ENCODE measurements at regions not wholly inside any gene's neighbourhood (a gene's known extent, or its start where the extent isn't known, plus 50 kb on each side); places are given as distances from the start of the nearest gene placed in this dataset.
"Not testable (repeated sequence)": the region's sequence is repeated elsewhere in the genome, so short reads cannot be mapped to it uniquely, and the experiment has no call there.

DNA sequence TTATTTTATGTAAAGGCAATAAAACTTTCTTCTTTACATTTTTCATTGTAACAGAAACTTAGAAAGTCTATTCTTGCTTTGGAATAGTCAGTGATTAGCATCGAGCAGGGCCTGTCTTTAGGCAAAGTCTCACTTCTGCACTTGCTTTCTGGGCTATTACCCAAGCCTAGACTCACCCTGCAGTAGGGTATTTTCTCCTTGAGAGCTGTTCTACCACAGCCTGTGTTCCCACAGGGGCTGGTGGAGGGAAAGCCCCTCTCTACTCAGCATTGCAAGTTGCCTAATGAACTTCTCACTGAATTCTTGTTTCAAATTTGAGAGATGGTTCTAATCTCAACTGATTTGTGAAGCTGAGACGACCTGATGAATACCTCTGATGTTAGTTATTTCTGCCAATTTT is 111.7 kb upstream of the KLHL14 start:
- DNase-seq (ENCODE audit: low read depth, low spot score) = no peak
- no peak overlapping the region for H3K27ac ChIP-seq

DNA sequence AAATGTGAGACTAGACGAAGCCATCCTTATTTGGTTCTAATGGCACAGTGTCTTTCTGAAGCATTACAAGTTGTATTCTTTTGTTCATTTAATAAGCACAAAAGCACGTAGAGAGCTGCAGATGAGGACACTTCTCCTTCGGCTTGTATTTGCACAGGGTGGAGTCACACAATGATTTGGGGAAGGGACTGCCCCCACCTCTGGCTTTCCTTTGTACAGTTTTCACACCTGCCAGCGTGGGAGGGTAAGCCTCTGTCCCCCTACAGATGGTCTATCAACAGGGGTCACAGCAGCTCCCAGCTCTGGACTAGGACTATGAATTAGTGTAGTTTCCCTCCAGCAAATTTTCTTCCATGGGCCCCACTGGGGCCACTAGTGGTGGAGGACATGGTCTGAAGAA is 108.2 kb upstream of the KLHL14 start:
- H3K27ac ChIP-seq = no peak overlapping the region
- DNase-seq (ENCODE audit: low read depth, low spot score) = no peak

DNA sequence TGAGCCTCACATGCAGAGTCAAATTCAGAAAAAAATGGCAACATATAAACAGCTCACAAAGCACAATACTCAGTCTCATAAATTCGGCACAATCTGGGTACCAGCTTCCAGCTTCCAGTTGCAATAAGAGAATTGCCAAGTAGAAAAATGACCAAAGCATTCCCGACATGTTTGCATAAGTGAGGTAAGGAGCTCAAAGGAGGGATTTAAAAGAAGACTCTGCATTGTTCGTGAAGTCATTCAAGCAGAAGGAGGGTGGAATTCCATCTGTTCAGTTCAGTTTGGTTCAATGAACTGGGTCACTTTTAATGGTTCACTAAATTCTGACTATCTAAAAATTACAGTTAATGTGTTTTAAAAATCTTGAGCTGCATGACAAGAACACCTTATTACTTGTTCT is 106.7 kb upstream of the KLHL14 start:
- no peak for DNase-seq (ENCODE audit: low read depth, low spot score)
- no peak overlapping the region for H3K27ac ChIP-seq

DNA sequence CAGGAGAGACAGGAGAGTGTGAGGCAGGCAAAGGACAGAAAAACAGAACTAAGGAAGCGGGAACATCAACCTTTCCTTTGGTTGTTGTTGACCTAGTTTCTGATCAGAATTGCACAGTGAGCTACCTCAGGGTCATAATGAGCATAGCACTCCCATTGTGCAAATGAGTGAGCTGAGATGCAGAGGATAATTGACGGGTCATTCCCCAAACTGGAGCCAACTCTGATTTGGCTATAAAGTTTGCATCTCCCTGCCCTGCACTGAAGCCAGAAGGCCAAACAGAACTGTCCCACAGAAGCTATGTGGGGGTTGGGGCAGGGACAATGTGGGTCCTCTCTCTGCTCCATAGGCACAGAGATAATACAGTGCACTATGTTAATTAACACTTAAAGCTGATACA is 105.6 kb upstream of the KLHL14 start:
- no peak overlapping the region for H3K27ac ChIP-seq
- DNase-seq (ENCODE audit: low read depth, low spot score) = no peak

DNA sequence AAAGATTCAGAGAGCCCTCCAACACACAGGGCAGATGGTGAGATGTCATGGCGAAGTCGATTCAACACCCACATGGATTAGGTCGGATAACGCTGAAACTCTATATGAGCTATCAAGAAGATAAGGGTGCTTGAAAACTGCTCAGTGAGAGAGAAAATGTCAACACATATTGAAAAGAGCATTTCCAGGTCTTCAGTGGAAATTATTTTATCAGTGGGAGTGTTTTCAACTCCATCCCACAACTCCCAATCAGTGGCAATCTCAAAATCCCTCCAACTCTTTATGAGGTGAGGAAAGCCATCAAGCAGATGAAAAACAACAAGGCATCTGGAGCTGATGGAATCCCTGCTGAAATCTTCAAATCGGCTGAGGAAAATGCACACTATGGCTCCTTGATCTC is 104.5 kb upstream of the KLHL14 start:
- no peak overlapping the region for H3K27ac ChIP-seq
- DNase-seq (ENCODE audit: low read depth, low spot score) = no peak

DNA sequence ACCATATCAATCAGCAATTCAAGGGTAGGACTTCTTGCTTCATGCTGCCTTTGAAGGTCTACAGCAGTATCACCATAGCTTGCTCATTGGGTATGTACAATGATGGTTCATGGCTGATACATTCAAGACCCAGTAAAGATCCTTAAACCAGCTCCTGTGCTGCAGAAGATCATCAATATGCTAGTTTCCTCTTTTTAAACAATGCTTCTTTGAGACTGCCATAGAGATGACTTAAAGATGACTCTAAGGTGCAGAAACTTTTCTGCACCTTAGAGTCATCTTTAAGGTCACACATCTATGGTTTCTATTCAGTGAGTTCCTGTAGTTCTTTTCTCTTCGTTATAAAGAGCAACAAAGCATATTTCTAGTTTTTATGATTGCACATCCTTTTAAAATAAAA is 102.8 kb upstream of the KLHL14 start:
- no peak for DNase-seq (ENCODE audit: low read depth, low spot score)
- H3K27ac ChIP-seq = no peak overlapping the region

DNA sequence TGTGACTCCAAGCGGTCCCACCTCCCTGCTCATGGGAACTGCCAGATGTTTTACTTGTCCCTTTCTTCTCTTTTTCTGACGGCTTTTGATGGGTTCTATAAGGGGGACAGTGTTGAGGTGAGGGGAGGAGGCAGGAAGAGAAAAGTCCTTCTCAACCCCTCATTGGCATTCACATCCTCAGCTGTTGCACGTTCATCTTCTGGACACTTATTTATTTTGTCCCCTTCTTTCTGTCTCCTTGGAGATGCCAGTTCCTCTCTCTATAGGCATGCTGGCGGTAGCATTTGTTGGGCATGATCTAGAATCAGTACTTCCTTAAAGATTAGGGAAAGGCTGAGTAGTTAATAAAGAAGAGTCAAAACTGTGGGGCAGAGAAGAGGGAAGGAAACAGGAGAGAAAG is 99.0 kb upstream of the KLHL14 start:
- DNase-seq (ENCODE audit: low read depth, low spot score) = no peak
- no peak overlapping the region for H3K27ac ChIP-seq

DNA sequence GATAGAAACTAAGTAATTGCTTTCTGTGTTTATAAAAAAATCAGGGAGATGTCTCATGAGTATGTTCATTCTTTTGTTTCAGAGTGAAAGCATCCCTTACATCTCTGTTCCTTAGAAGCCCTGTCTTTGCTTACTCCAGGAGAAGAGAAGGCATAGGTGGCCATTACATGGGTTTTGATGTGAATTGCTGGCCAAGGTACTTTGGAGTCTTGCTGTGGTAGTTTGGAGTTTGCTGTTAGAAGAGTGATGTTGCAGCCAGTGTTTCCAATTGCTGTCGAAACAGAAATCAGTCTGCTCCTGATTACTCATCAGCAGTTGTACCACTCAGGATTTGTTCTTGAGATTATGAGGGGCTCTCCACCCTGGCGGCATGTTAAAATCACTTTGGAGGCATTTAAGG is 97.8 kb upstream of the KLHL14 start:
- no peak overlapping the region for H3K27ac ChIP-seq
- DNase-seq (ENCODE audit: low read depth, low spot score) = no peak

DNA sequence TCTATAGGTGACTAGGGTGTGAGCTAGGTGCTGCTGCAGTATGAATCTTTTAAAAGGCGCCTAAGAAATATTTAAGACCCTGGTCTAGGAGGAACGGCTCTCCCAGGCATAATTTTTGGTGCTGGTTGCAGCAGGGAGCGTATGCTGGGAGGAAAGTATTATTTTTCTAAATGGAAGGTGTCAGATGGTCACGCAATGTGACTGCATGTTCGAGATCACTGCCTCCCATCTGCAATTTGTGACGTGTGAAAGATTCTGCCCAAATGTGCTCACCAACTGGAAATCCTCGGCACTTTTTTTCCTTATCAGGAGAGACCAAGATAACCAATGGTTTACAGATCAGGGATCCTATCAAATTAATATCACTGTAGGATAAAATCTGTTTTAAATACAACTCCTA is 95.6 kb upstream of the KLHL14 start:
- no peak overlapping the region for H3K27ac ChIP-seq
- no peak for DNase-seq (ENCODE audit: low read depth, low spot score)

DNA sequence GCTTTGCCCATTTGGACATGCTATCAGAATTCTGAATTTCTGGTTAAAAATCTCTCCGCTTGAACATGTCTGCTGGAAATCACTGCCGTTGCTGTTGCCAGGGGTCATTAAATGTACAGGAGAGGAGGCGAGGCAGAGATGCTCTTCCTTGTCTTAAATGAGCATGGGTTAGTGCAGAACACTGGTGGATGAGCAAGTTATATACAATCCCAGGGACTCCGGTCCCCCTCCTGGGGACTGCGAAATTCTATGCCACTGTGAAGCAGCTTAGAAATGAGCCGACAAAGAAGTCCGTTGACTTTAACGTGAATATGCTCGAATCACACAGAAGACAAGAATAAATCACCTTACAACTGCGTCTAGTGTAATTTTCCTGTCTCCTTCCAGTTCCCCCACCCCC is 95.1 kb upstream of the KLHL14 start:
- no peak for DNase-seq (ENCODE audit: low read depth, low spot score)
- no peak overlapping the region for H3K27ac ChIP-seq

DNA sequence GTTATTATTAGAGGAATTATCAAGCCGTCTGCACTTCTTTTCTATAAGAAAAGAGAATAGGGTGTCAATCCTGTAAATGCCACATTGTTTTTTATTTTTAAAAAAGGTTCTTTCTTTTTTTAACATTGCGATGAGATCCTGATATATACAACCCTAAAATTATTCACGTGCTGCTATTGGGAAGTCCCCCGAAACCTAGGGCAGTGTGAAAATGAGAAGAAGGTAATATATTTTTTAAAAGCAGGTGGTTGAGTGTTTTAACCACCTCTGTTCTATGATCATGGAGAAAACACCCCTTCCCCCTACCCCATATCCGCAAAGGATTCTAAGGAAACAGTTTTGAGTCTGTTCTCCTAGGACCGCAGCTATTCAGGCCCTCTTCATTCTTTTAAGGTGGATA is 94.5 kb upstream of the KLHL14 start:
- DNase-seq (ENCODE audit: low read depth, low spot score) = no peak
- no peak overlapping the region for H3K27ac ChIP-seq

DNA sequence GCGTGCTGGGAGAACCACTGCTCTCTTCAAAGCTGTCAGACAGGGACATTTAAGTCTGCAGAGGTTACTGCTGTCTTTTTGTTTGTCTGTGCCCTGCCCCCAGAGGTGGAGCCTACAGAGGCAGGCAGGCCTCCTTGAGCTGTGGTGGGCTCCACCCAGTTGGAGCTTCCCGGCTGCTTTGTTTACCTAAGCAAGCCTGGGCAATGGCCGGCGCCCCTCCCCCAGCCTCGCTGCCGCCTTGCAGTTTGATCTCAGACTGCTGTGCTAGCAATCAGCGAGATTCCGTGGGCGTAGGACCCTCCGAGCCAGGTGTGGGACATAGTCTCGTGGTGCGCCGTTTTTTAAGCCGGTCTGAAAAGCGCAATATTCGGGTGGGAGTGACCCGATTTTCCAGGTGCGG is 89.2 kb upstream of the KLHL14 start:
- DNase-seq (ENCODE audit: low read depth, low spot score); H3K27ac ChIP-seq: not testable (repeated sequence)

DNA sequence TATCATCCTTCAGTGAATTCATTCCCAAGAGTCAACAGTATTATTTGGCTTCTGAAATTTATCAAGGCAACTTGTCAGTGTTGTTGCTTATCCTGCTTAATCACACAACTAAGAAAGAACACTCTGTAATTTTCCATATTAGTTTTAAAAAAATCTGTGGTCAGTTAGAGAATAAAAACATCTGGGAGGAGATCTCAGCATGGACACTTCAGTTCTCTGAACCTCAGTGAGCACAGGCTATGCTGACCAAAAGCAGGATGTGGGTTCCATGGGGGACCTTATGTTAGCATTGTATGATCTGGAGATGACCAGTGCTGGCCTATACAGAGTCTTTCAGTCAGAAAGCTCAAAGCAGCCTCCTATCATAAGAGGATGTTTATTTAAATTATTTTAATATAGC is 79.1 kb upstream of the KLHL14 start:
- DNase-seq (ENCODE audit: low read depth, low spot score) = no peak
- H3K27ac ChIP-seq = no peak overlapping the region

DNA sequence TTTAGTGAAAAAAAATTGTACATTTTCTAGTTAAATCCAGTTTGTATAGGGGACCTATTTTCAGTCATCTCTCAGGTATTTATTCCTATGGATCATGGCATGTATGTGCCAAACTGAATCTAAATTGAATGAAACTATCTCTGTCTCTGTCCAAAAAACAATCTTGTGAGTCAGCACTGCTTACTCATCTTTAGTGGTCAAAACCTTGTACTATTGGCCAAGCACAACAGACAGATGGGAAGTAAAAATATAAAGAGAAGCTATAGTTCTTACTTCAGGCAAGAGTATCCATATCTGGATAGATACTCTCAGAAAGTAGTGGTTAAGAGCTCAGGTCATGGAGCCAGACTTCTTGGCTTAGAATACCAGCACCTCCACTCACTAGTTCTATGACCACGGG is 76.0 kb upstream of the KLHL14 start:
- no peak overlapping the region for H3K27ac ChIP-seq
- no peak for DNase-seq (ENCODE audit: low read depth, low spot score)

DNA sequence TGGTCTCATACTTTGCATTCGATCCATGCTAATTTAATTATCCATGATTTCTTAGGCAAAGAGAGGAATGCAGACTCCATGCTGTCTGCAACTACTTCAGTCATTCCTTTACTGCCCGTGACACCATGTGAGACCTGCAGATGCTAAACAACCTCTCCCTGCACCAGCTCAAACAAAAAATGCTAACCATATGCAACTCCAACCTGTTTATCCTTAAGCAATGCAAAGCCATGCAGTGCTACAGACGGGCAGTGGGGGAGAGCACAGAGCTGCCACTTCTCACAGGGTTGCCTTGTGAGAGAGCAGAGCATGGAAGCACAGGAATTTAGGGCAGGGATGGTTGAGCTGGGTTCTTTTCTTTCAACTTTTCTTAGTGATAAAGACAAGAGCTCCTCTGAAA is 74.9 kb upstream of the KLHL14 start:
- DNase-seq (ENCODE audit: low read depth, low spot score) = no peak
- H3K27ac ChIP-seq = no peak overlapping the region

DNA sequence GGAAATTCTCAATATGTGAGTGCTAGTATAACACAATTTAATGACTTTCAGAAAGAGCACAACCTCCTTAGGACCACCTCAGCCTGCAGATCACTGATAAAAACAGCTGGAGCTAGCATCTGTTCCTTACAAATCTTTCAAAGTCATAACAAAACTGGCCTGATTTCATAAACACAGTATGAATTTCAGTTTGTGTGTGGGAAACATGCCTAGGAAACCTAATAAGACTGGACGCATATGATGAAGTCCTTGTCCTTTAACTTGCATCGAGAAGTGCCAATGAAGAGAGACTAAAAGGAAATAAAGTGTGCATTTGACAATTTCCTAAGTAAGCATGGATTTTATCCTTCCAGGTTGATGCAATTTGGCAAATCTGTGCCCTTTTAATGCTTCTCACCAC is 74.1 kb upstream of the KLHL14 start:
- DNase-seq (ENCODE audit: low read depth, low spot score) = no peak

DNA sequence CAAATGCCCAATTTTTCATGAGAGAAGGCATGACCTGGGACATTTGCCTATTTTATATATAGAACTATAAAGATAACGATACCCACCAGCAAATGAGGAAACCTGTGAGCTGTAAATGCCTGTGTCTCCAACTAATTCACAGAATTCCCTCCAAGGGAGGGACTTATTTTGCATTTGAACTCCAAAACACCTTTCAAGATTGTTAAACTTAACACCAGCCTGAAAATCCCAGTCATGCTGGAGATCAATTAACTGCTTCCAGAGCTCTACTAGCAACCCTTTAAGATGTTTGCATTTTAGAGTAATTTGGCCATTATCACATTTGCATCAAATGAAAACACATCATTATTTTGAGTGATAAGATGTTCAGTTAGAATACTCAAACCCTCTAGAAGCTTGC is 68.1 kb upstream of the KLHL14 start:
- DNase-seq (ENCODE audit: low read depth, low spot score) = no peak
- no peak overlapping the region for H3K27ac ChIP-seq

More for the DNA sequence above, 74.1 kb upstream of the KLHL14 start:
- no peak overlapping the region for H3K27ac ChIP-seq

DNA sequence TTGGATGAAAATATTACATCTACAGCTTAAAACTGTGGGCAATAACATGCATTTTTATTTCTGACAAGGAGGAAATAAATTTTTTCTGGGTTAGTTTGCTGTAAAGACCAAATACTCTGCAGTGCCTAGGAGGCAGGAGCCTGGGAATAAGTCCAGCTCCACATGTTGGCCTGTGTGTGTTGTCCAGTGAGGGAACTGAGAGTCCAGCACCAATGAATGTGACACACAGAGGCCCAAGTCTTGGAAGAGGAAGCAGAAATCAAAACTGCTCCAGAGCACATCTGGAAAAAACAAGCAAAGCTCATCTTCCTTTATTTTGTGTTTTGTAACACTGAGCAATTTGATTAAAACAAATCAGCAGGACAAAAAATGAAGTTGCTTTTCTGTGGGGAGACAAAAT is 63.1 kb upstream of the KLHL14 start:
- no peak for DNase-seq (ENCODE audit: low read depth, low spot score)
- H3K27ac ChIP-seq = no peak overlapping the region

DNA sequence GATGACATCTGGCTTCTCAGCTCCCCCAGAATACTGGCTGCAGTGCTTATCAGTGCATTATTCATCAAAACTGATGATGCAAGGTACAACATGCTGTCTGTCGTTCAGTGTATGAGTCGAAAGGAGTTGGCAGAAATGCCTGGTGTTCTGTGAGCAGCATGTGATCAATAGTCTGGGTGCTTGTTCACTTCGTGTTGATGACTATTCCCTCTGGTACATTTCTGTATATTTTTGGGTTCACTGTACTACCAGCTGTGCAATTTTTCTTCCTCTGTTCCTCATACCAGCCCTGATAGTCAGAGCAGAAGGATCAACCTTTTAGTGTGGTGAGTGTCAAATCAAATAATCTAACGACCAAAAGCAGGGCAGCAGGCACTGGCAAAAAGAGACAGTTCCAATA is 59.0 kb upstream of the KLHL14 start:
- H3K27ac ChIP-seq = no peak overlapping the region
- DNase-seq (ENCODE audit: low read depth, low spot score) = peak; percentile 33

DNA sequence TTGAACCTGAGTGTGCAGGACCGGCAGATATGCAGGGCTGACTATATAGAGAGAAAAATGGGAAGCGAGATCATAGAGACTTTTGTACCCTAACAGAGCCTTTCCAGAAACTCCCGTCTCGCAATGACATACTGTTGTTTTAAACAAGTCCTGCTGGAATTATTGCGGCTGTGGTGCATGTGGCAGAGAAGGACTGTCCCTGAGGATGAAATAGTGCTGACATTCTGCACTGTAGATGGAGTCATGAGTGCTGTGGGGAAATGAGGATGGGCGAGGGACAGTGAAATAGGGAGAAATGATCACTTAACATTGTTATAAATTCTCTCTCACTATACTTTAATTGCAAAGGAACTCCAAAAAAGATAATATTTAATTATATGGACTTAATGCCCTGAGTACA is 50.4 kb upstream of the KLHL14 start:
- no peak overlapping the region for H3K27ac ChIP-seq
- no peak for DNase-seq (ENCODE audit: low read depth, low spot score)
